Parathyroid adenoma (tissue), 2 donors: ENCODE measurements at regions not wholly inside any gene's neighbourhood (a gene's known extent, or its start where the extent isn't known, plus 50 kb on each side); places are given as distances from the start of the nearest gene placed in this dataset.

Source experiments
- H2AFZ ChIP-seq: fragments of 300-600 bp; sonication (generic); one replicate; pipeline ENCODE4 v1.7.0; 2017; ENCODE audit warnings: antibody characterized with exemption, mild to moderate bottlenecking
- H3K27ac ChIP-seq: fragments of 300-600 bp; sonication (generic); one replicate; pipeline ENCODE4 v1.7.0; 2017
- H3K27me3 ChIP-seq: fragments of 300-600 bp; sonication (generic); one replicate; pipeline ENCODE4 v1.7.0; 2017; ENCODE audit warnings: low read length; ENCODE audit not compliant: control insufficient read depth, insufficient read depth
- H3K36me3 ChIP-seq: fragments of 300-600 bp; sonication (generic); one replicate; pipeline ENCODE4 v1.7.0; 2017; ENCODE audit warnings: low read length; ENCODE audit not compliant: control insufficient read depth, insufficient read depth
- H3K4me1 ChIP-seq: fragments of 300-600 bp; sonication (generic); one replicate; pipeline ENCODE4 v1.7.0; 2017; ENCODE audit warnings: control low read depth
- H3K4me2 ChIP-seq: fragments of 300-600 bp; sonication (generic); one replicate; pipeline ENCODE4 v1.7.0; 2017; ENCODE audit warnings: low read length
- H3K4me3 ChIP-seq: fragments of 300-600 bp; sonication (generic); one replicate; pipeline ENCODE4 v1.7.0; 2017; ENCODE audit warnings: low read depth, low read length
- H3K79me2 ChIP-seq: fragments of 300-600 bp; sonication (generic); one replicate; pipeline ENCODE4 v1.7.0; 2017; ENCODE audit warnings: control low read depth
- H3K9ac ChIP-seq: fragments of 300-600 bp; sonication (generic); one replicate; pipeline ENCODE4 v1.7.0; 2017; ENCODE audit warnings: mild to moderate bottlenecking
- H3K9me3 ChIP-seq: fragments of 300-600 bp; sonication (generic); one replicate; pipeline ENCODE4 v1.7.0; 2017; ENCODE audit warnings: low read length; ENCODE audit not compliant: control insufficient read depth
- TF ChIP-seq, protein P1 (sequence below): fragments of 300-600 bp; sonication (generic); IDR thresholded peaks from one replicate; pipeline ENCODE4 v1.7.0; 2017; ENCODE audit warnings: antibody characterized with exemption, mild to moderate bottlenecking
- donor health status: primary hyperparathyroidism.

DNA sequence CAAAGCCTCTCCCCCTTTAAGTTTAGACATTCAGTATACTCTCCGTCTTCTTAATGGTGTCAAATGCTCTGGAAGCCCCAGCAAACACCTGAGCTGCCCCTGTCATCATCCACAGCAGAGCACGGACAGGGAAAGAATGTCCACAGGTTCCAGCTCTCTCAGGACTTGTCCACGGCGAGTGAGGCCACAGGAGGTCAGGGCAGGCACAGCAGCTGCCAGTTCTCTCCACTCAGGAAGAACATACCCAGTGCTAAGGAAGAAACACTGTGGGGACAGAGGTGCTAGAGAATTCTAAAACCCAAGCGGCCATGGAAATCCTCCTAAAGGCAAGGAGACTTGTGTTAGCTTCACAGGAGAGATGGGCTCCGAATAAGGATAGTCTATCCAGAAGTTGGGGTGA, 132.0 kb upstream of the SERP2 start:
- no peaks in the 10 kb centered on the region for H3K36me3 ChIP-seq
- H2AFZ ChIP-seq, result no peak overlapping the region
- no peaks in the 10 kb centered on the region for H3K4me1 ChIP-seq
- no peaks in the 10 kb centered on the region for H3K27me3 ChIP-seq
- H3K9me3 ChIP-seq, result no peaks in the 10 kb centered on the region
- H3K79me2 ChIP-seq, result no peaks in the 10 kb centered on the region
- H3K4me2 ChIP-seq, result no peak overlapping the region
- H3K27ac ChIP-seq, result no peak overlapping the region
- H3K9ac ChIP-seq, result no peak overlapping the region
- TF ChIP-seq, protein P1, sequence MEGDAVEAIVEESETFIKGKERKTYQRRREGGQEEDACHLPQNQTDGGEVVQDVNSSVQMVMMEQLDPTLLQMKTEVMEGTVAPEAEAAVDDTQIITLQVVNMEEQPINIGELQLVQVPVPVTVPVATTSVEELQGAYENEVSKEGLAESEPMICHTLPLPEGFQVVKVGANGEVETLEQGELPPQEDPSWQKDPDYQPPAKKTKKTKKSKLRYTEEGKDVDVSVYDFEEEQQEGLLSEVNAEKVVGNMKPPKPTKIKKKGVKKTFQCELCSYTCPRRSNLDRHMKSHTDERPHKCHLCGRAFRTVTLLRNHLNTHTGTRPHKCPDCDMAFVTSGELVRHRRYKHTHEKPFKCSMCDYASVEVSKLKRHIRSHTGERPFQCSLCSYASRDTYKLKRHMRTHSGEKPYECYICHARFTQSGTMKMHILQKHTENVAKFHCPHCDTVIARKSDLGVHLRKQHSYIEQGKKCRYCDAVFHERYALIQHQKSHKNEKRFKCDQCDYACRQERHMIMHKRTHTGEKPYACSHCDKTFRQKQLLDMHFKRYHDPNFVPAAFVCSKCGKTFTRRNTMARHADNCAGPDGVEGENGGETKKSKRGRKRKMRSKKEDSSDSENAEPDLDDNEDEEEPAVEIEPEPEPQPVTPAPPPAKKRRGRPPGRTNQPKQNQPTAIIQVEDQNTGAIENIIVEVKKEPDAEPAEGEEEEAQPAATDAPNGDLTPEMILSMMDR, result no peak
- H3K4me3 ChIP-seq, result no peak overlapping the region

DNA sequence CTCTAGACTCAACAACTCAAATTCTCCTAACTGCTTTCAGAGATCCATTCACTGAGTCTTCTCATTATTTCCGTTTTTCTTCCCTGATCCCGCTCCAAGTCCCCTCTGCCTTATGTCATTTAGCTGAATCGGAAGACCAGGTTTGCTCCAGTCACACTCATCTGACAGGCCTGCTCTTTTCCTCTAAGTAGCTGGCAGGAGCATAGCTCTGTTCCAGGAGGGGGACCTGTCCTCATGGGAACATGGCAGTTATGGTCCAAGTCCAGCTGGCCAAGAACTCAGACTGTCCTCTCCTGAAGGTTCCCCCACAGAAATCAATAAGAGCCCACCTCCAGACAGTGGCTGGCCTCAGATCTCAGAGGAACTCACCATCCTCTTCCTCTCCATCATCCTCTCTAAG, 130.9 kb upstream of the SERP2 start:
- Histone ChIP-seq H3K9ac (no peak overlapping the region), H3K4me1 (no peaks in the 10 kb centered on the region), H3K4me3 (no peak overlapping the region), H3K27me3 (no peaks in the 10 kb centered on the region), H2AFZ (no peak overlapping the region), H3K9me3 (no peaks in the 10 kb centered on the region), H3K79me2 (no peaks in the 10 kb centered on the region), H3K36me3 (no peaks in the 10 kb centered on the region), H3K27ac (peak overlapping the region; percentile 42), H3K4me2 (no peak overlapping the region)
- TF ChIP-seq, protein P1, result no peak

DNA sequence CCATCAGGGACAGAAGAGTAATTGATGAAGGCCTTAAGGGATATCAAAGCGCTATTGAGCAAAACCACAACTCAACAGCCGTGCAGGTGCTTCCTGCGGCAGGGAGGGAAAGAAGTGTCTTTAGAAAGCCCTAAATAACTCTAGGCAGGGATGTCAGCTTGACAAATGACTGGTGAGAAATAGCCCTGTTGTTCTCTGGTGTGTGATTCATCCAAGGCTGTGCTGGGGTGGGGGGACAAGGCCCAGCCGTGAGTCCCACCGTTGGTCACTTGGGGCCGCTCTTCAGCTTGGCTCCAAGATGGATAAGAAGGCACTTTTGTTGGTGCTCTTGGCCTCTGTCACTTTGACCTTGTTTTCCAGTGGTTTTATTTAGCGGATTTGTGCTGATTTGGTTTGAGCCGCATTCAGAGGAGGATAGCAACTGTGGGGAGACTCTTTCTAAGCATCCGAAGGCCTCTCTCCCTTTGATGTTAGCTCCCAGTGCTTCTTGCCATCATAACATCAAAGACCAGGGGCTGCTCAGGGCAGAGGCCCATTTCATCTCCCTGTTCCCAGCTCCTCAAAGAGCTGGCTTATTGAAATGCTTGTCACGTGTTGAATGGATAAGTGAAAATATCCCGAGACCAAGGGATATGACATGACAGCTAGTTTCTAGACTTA, 130.3 kb upstream of the SERP2 start:
- no peak overlapping the region for H2AFZ ChIP-seq
- TF ChIP-seq, protein P1, result peak; percentile 6
- no peak overlapping the region for H3K9ac ChIP-seq
- no peak overlapping the region for H3K4me2 ChIP-seq
- no peak overlapping the region for H3K4me3 ChIP-seq
- no peaks in the 10 kb centered on the region for H3K79me2 ChIP-seq
- no peaks in the 10 kb centered on the region for H3K36me3 ChIP-seq
- H3K27me3 ChIP-seq, result no peaks in the 10 kb centered on the region
- H3K27ac ChIP-seq, result peak overlapping the region; percentile 42
- H3K9me3 ChIP-seq, result no peaks in the 10 kb centered on the region
- no peaks in the 10 kb centered on the region for H3K4me1 ChIP-seq

DNA sequence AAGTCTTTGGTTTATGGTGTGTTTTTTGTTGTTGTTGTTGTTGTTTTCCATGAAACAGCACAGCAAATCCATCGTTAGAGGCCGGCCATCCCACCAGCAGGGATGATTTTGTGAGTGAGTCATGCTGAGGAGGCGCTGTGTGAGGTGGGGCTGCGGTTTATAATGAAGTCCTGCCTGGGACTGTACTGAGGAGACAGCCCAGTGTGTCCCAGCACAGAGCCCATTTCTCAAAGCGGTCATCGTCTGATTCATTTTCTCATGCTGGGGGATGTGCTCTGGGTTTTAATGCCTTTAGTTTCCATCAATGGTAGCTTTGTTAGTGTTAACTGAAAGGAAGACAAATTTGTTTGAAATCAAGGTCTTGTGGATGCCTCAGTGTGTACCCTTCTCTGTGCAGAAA, 129.3 kb upstream of the SERP2 start:
- Histone ChIP-seq H2AFZ (no peak overlapping the region), H3K27me3 (no peaks in the 10 kb centered on the region), H3K9me3 (no peaks in the 10 kb centered on the region), H3K4me2 (no peak overlapping the region), H3K36me3 (no peaks in the 10 kb centered on the region), H3K9ac (no peak overlapping the region), H3K27ac (no peak overlapping the region), H3K4me3 (no peak overlapping the region), H3K79me2 (no peaks in the 10 kb centered on the region), H3K4me1 (no peaks in the 10 kb centered on the region)
- TF ChIP-seq, protein P1, result no peak

DNA sequence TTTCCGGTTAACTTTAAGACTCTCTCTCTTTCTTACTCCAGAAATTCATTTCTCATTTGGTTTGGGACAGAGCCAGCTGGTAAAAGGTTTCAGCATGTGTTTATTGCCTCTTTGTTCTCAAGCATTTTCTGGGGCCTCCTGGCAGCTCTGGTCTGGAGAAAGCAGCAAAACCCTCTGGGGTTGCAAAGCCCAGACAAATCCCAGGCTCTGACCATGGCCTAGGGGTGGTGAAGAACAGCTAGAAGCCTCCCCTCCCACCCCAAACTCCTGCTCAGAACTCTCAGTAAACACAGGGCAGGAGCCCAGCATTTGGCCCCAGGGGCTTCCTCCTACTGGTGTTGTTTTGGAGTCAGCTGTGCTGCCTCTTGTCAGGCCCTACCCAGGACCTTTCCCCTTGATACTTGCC, 124.2 kb upstream of the SERP2 start:
- Histone ChIP-seq H3K4me3 (no peak overlapping the region), H3K4me1 (no peaks in the 10 kb centered on the region), H3K9ac (no peak overlapping the region), H3K27me3 (no peaks in the 10 kb centered on the region), H3K79me2 (no peaks in the 10 kb centered on the region), H3K27ac (no peak overlapping the region), H3K36me3 (no peaks in the 10 kb centered on the region), H3K4me2 (no peak overlapping the region), H2AFZ (no peak overlapping the region), H3K9me3 (no peaks in the 10 kb centered on the region)
- TF ChIP-seq, protein P1, result no peak
